ENCODE measurements at regions not wholly inside any gene's neighbourhood (a gene's known extent, or its start where the extent isn't known, plus 50 kb on each side); places are given as distances from the start of the nearest gene placed in this dataset.

DNA sequence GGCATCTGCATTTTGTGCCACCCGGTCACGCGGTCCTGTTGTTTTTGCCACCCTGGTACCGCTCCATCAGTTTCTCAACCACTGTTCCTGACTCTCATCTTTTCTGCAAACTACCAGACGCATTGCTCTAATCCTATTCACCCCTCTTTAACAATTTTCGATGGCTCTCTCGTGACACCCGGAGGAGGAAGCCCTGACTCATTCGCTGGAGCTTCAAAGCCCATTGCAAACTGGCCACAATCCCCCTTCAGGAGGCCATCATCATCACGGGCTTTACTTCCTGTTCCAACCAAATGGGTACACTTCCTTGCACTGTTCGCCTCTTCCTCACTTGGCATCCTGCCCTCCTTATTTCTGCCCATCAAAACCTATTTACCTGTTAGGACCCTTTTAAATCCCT, 155.3 kb downstream of the RGS9 start:
- TF ChIP-seq, protein P1, sequence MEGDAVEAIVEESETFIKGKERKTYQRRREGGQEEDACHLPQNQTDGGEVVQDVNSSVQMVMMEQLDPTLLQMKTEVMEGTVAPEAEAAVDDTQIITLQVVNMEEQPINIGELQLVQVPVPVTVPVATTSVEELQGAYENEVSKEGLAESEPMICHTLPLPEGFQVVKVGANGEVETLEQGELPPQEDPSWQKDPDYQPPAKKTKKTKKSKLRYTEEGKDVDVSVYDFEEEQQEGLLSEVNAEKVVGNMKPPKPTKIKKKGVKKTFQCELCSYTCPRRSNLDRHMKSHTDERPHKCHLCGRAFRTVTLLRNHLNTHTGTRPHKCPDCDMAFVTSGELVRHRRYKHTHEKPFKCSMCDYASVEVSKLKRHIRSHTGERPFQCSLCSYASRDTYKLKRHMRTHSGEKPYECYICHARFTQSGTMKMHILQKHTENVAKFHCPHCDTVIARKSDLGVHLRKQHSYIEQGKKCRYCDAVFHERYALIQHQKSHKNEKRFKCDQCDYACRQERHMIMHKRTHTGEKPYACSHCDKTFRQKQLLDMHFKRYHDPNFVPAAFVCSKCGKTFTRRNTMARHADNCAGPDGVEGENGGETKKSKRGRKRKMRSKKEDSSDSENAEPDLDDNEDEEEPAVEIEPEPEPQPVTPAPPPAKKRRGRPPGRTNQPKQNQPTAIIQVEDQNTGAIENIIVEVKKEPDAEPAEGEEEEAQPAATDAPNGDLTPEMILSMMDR (IDR thresholded peaks at IDR 0.05): no peak
- TF ChIP-seq POLR2A (IDR thresholded peaks at IDR 0.05): no peak
- no peak for TF ChIP-seq POLR2AphosphoS5 (IDR thresholded peaks at IDR 0.05)

All from breast epithelium (tissue), 3 donors.